Upper lobe of left lung (tissue), 6 donors: ENCODE measurements at regions not wholly inside any gene's neighbourhood (a gene's known extent, or its start where the extent isn't known, plus 50 kb on each side); places are given as distances from the start of the nearest gene placed in this dataset.
"Not testable (repeated sequence)": the region's sequence is repeated elsewhere in the genome, so short reads cannot be mapped to it uniquely, and the experiment has no call there.

Experiments used
- ATAC-seq, 2 donors: fragments of 200-7000 bp; cut with Tn5 transposase; one replicate each; pipeline ENCODE4 v1.9.1; 2022; ENCODE audit warnings: mild to moderate bottlenecking in 2 of 2, moderate library complexity in 2 of 2; ENCODE audit not compliant: low FRiP score in 2 of 2
- DNase-seq, 2 donors: peaks; one replicate each; pipeline ENCODE4 v3.0.0-alpha.2; 2019 to 2020
- H3K27ac ChIP-seq, 4 donors: fragments of 200-600 bp; sonication (generic); one replicate each; pipeline ENCODE4 v1.5.1; 2016 to 2019
- H3K27me3 ChIP-seq, 4 donors: fragments of 200-600 bp; sonication (generic); one replicate each; pipeline ENCODE4 v1.5.1; 2017 to 2019
- H3K36me3 ChIP-seq, 4 donors: fragments of 200-600 bp; sonication (generic); one replicate each; pipeline ENCODE4 v1.5.1; 2016 to 2019
- H3K4me1 ChIP-seq, 4 donors: fragments of 200-600 bp; sonication (generic); one replicate each; pipeline ENCODE4 v1.5.1; 2018 to 2019
- H3K4me3 ChIP-seq, 4 donors: fragments of 200-600 bp; sonication (generic); one replicate each; pipeline ENCODE4 v1.5.1; 2017 to 2019; ENCODE audit warnings: mild to moderate bottlenecking in 2 of 4, moderate library complexity in 1 of 4
- H3K9me3 ChIP-seq, 4 donors: fragments of 200-600 bp; sonication (generic); one replicate each; pipeline ENCODE4 v1.5.1; 2018 to 2019
- CTCF ChIP-seq, 6 experiments: fragments of 450-650 bp in 4 of 6; fragments of 200-600 bp in 2 of 6; sonication (generic) in 2 of 6; IDR thresholded peaks; one replicate each; pipeline ENCODE4 v1.5.1; 2016 to 2019; ENCODE audit warnings: antibody characterized with exemption in 6 of 6
- EP300 ChIP-seq, 4 donors: sonication (generic); formaldehyde crosslinking; IDR thresholded peaks; one replicate each; pipeline ENCODE4 v1.5.1; 2017; ENCODE audit warnings: antibody characterized with exemption in 4 of 4, control low read depth in 2 of 4
- POLR2A ChIP-seq, 4 donors: fragments of 450-650 bp; IDR thresholded peaks; one replicate each; pipeline ENCODE4 v1.5.1; 2016 to 2017; ENCODE audit warnings: antibody characterized with exemption in 4 of 4, mild to moderate bottlenecking in 2 of 4
- POLR2AphosphoS5 ChIP-seq, 2 donors: sonication (generic); formaldehyde crosslinking; IDR thresholded peaks; one replicate each; pipeline ENCODE4 v1.5.1; 2017; ENCODE audit warnings: antibody characterized with exemption in 2 of 2
- WGBS, 2 donors: methylation state at CpG; one replicate each; pipeline ENCODE4 v1.1.5; 2017 to 2018; 5-methylcytosine and 5-hydroxymethylcytosine counted together
- donor health status: DM: no; HTN: no; CAD: no; lungs with moderate emphysema.
- donor health status: DM: no; HTN: yes; CAD: no; lungs with severe emphysema.

- H3K36me3 ChIP-seq: no peaks in the 10 kb centered on the region
- 69 to 79% methylated on average over 20 of the region's 20 CpGs for WGBS, 2 donors
Observed at GRCh38 chr12:131628023-131628740, 82.7 kb upstream of the SFSWAP start.

GRCh38 chr12:131628766-131629448, 82.0 kb upstream of the SFSWAP start:
- H3K27ac ChIP-seq: no peak overlapping the region
- ATAC-seq: no peak
- no peak for DNase-seq
- H3K9me3 ChIP-seq: no peaks in the 10 kb centered on the region
- H3K4me1 ChIP-seq: peaks cover 0 to 3% (median 0%) of the 10 kb centered on the region in 4 donors
- H3K4me3 ChIP-seq: no peak overlapping the region
- H3K27me3 ChIP-seq: no peaks in the 10 kb centered on the region
- no peaks in the 10 kb centered on the region for H3K36me3 ChIP-seq
- WGBS, 2 donors: 64 to 74% methylated on average over 16 to 19 of the region's 19 CpGs
- TF ChIP-seq CTCF (IDR thresholded peaks at IDR 0.05) (no peak), EP300 (IDR thresholded peaks at IDR 0.05) (no peak), POLR2A (IDR thresholded peaks at IDR 0.05) (no peak), POLR2AphosphoS5 (IDR thresholded peaks at IDR 0.05) (no peak)

More at GRCh38 chr12:131628023-131628740, 82.7 kb upstream of the SFSWAP start:
- DNase-seq: no peak
- H3K4me3 ChIP-seq: no peak overlapping the region
- no peak for TF ChIP-seq POLR2AphosphoS5 (IDR thresholded peaks at IDR 0.05)
- no peak for TF ChIP-seq POLR2A (IDR thresholded peaks at IDR 0.05)
- TF ChIP-seq EP300 (IDR thresholded peaks at IDR 0.05): no peak
- no peak for TF ChIP-seq CTCF (IDR thresholded peaks at IDR 0.05)
- no peak overlapping the region for H3K27ac ChIP-seq
- ATAC-seq: no peak
- H3K27me3 ChIP-seq: no peaks in the 10 kb centered on the region
- no peaks in the 10 kb centered on the region for H3K9me3 ChIP-seq
- peaks cover 0 to 3% (median 0%) of the 10 kb centered on the region in 4 donors for H3K4me1 ChIP-seq

DNA sequence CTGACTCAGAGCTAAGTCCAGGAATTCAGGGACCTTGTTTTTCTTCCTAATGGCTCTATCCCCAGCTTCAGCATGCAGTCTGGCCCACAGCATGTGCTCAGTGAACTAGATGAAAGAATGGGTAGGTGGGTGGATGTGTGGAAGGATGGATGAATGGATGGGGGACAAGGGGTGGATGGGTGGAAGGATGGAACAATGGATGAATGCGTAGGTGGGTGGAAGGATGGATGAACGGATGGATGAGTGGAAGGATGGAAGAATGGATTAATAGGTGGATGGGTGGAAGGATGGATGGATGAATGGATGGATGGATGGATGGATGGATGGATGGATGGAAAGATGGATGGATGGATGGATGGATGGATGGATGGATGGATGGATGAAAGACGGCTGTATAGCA, 79.7 kb upstream of the SFSWAP start:
- Histone ChIP-seq H3K4me3 (no peak overlapping the region), H3K36me3 (no peaks in the 10 kb centered on the region), H3K27me3 (no peaks in the 10 kb centered on the region), H3K4me1 (no peaks in the 10 kb centered on the region), H3K27ac (no peak overlapping the region), H3K9me3 (no peaks in the 10 kb centered on the region)
- TF ChIP-seq POLR2AphosphoS5 (IDR thresholded peaks at IDR 0.05) (no peak), POLR2A (IDR thresholded peaks at IDR 0.05) (no peak), EP300 (IDR thresholded peaks at IDR 0.05) (no peak), CTCF (IDR thresholded peaks at IDR 0.05) (no peak)
- DNase-seq (no peak), ATAC-seq (no peak)
- 90% methylated on average over 2 of the region's 3 CpGs for WGBS, 2 donors

- not testable (repeated sequence) for H3K36me3 ChIP-seq, H3K4me3 ChIP-seq, H3K4me1 ChIP-seq, H3K27me3 ChIP-seq, ATAC-seq, DNase-seq, H3K27ac ChIP-seq, H3K9me3 ChIP-seq
- WGBS, 2 donors: 68 to 71% methylated on average over 22 to 23 of the region's 23 CpGs
Observed at GRCh38 chr12:131631889-131632651, 78.8 kb upstream of the SFSWAP start.

GRCh38 chr12:131632652-131633023, 78.3 kb upstream of the SFSWAP start:
- not testable (repeated sequence) for ATAC-seq

GRCh38 chr12:131633610-131634009, 77.3 kb upstream of the SFSWAP start:
- ATAC-seq, H3K27ac ChIP-seq, H3K27me3 ChIP-seq, DNase-seq, H3K36me3 ChIP-seq, H3K4me1 ChIP-seq, H3K9me3 ChIP-seq, H3K4me3 ChIP-seq: not testable (repeated sequence)
- WGBS, 2 donors: 61 to 77% methylated on average over 7 to 9 of the region's 9 CpGs

More at GRCh38 chr12:131632652-131633023, 78.3 kb upstream of the SFSWAP start:
- H3K4me3 ChIP-seq, H3K27ac ChIP-seq, DNase-seq, H3K27me3 ChIP-seq, H3K9me3 ChIP-seq, H3K36me3 ChIP-seq, H3K4me1 ChIP-seq: not testable (repeated sequence)
- 65 to 67% methylated on average over 5 of the region's 5 CpGs for WGBS, 2 donors
